Peyer's patch (tissue), 4 donors: ENCODE measurements at regions not wholly inside any gene's neighbourhood (a gene's known extent, or its start where the extent isn't known, plus 50 kb on each side); places are given as distances from the start of the nearest gene placed in this dataset.

Experiments
- CTCF ChIP-seq, 6 experiments: fragments of 450-650 bp in 4 of 6; fragments of 200-600 bp in 2 of 6; sonication (generic) in 1 of 6; IDR thresholded peaks; one replicate each; pipeline ENCODE4 v1.5.1; 2017 to 2019; ENCODE audit warnings: antibody characterized with exemption in 6 of 6, mild to moderate bottlenecking in 3 of 6, moderate library complexity in 1 of 6
- POLR2A ChIP-seq, 2 donors: fragments of 450-650 bp; IDR thresholded peaks; one replicate each; pipeline ENCODE4 v1.5.1; 2017; ENCODE audit warnings: antibody characterized with exemption in 2 of 2, mild to moderate bottlenecking in 2 of 2, moderate library complexity in 2 of 2

- TF ChIP-seq CTCF (IDR thresholded peaks at IDR 0.05): no peak
- no peak for TF ChIP-seq POLR2A (IDR thresholded peaks at IDR 0.05)
These were observed 71.0 kb upstream of the CCL1 start for GRCh38 chr17:34434052-34434451.
